Activated CD4-positive, alpha-beta T cell treated with anti-CD3 and anti-CD28 coated beads for 4 hours (primary cell): ENCODE measurements at regions not wholly inside any gene's neighbourhood (a gene's known extent, or its start where the extent isn't known, plus 50 kb on each side); places are given as distances from the start of the nearest gene placed in this dataset.

Source experiments
- DNase-seq, 2 donors: peaks; one replicate each; pipeline ENCODE4 v3.0.0-alpha.2; 2020

- DNase-seq, result no peak
Measured at GRCh38 chr5:15260356-15261268, 239.4 kb upstream of the FBXL7 start.

- no peak for DNase-seq
Measured at GRCh38 chr5:15256485-15256884, 243.5 kb upstream of the FBXL7 start.

GRCh38 chr5:15255576-15255975 lies 244.4 kb upstream of the FBXL7 start:
- no peak for DNase-seq

- DNase-seq, result no peak
Measured at GRCh38 chr5:15254607-15255006, 245.4 kb upstream of the FBXL7 start.

GRCh38 chr5:15252331-15252730 lies 247.6 kb upstream of the FBXL7 start:
- no peak for DNase-seq

- no peak for DNase-seq
Measured at GRCh38 chr5:15249152-15249551, 250.8 kb upstream of the FBXL7 start.

GRCh38 chr5:15248731-15249130 lies 251.2 kb upstream of the FBXL7 start:
- no peak for DNase-seq

- no peak for DNase-seq
Measured at GRCh38 chr5:15245913-15246312, 254.1 kb upstream of the FBXL7 start.

GRCh38 chr5:15243301-15244020 lies 256.5 kb upstream of the FBXL7 start:
- DNase-seq, result no peak

- no peak for DNase-seq
Measured at GRCh38 chr5:15241216-15241821, 258.7 kb upstream of the FBXL7 start.

GRCh38 chr5:15238006-15238405 lies 262.0 kb upstream of the FBXL7 start:
- no peak for DNase-seq

- no peak for DNase-seq
Measured at GRCh38 chr5:15236911-15237508, 263.0 kb upstream of the FBXL7 start.

- no peak for DNase-seq
Measured at GRCh38 chr5:15234911-15235310, 265.1 kb upstream of the FBXL7 start.

- no peak for DNase-seq
Measured at GRCh38 chr5:15234366-15234765, 265.6 kb upstream of the FBXL7 start.

GRCh38 chr5:15233566-15233965 lies 266.4 kb upstream of the FBXL7 start:
- DNase-seq, result no peak

- DNase-seq, result no peak
Measured at GRCh38 chr5:15222156-15222555, 277.8 kb upstream of the FBXL7 start.

GRCh38 chr5:15220642-15221173 lies 279.3 kb upstream of the FBXL7 start:
- DNase-seq, result no peak

- DNase-seq, result no peak
Measured at GRCh38 chr5:15215056-15215455, 284.9 kb upstream of the FBXL7 start.

- DNase-seq, result no peak
Measured at GRCh38 chr5:15214010-15214409, 286.0 kb upstream of the FBXL7 start.

- no peak for DNase-seq
Measured at GRCh38 chr5:15209053-15209762, 290.8 kb upstream of the FBXL7 start.

- no peak for DNase-seq
Measured at GRCh38 chr5:15206133-15206532, 293.8 kb upstream of the FBXL7 start.

- no peak for DNase-seq
Measured at GRCh38 chr5:15203376-15203775, 296.6 kb upstream of the FBXL7 start.
